KG1 (cell line): ENCODE measurements at regions not wholly inside any gene's neighbourhood (a gene's known extent, or its start where the extent isn't known, plus 50 kb on each side); places are given as distances from the start of the nearest gene placed in this dataset.
"Not testable (repeated sequence)": the region's sequence is repeated elsewhere in the genome, so short reads cannot be mapped to it uniquely, and the experiment has no call there.

Experiments used
- DNase-seq: peaks from one replicate; lab custom pipeline; 2025; lab: John Stamatoyannopoulos, UW

DNA sequence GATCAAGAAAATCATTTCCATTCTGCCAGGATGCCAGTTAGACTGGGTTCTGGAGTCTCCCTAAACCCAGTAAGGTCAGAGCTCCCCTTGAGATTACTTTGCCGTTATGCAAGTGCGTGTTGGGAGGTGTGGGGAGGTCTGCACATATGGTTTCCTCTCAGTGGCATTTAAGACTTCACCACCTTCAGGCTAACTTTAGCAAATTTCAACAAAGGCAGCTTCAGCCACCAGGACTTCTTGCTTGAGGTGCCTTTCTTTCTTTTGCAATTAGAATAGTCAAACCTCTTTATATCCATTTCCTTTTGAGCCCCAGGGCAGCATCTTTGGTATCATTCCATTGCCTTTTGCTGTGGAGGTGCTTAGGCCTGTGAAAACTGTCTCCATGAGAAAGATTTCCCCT is 117.2 kb upstream of the CCND2 start:
- no peak for DNase-seq

DNA sequence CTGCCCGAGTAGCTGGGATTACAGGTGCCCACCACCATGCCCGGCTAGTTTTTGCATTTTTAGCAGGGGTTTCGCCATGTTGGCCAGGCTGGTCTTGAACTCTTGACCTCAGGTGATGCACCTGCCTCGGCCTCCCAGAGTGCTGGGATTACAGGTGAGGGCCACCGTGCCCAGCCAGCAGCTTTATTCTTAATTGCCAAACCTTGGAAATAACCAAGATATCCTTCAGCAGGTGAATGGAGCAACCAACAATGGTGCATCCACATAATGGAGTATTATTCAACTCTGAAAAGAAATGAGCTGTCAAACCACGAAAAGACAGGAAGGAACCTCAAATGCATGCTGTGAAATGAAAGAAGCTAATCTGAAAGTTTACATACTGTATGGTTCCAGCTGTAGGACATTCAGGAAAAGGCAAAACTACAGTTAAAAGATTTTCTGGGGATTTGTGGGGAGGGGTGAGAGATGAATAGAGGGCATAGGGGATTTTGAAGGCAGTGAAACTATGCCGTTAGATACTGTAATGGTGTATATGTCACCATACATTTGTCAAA is 118.8 kb upstream of the CCND2 start:
- no peak for DNase-seq

DNA sequence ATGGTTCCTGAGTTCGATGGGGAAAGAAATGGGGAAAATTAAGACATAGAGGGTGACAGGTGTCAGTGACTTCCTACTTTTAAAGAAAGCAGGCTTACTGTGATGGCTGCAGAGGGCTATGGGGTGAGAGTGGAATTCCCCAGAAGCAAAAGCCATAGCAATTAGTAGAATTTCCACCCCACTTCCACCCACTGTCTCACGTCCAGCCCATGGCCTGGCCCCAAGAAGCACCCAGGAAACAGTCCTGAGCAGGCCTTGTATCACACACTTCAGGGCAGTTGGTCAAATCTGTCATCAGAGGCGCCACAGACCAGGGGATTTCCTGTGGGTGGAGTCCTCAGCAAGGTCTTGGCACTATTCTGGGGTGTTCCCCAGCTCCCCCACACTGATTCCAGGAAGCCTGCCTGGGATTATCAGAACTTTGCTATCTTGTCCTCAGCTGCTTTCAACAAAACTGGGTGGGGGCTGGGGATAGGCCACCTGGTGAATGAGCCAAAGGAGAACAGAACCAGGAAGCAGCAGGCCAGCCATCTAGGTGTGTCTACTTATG is 120.1 kb upstream of the CCND2 start:
- DNase-seq = no peak

DNA sequence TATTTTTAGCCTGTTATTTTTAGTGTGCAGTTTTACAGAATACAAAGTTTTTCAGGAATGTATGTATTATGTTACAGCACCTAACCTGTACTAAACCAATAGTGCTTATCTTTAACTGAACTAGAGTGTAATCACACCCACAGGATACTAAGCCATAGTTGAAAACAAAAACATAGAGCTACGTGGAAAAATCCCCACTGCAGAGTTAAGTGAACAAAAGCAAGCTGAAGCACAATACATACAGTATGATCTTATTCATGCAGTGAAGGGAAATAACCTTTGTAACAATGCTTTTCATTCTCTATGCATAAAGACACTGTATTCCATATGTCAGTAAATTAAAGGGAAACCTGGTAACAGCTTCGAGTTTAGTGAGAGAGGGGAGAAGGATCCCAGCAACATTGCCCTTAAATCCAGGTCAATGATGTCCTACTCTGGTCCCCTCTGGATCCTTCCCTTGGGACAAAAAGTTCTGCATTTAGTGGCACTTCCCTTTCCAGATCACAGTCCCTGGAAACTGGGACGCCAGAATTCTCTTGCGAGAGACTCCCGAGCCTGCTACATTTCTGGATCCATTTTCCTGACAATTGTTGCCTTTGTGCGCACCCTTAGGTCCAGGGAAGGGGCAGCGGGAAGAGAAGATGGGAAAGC is 121.3 kb upstream of the CCND2 start:
- DNase-seq = no peak

DNA sequence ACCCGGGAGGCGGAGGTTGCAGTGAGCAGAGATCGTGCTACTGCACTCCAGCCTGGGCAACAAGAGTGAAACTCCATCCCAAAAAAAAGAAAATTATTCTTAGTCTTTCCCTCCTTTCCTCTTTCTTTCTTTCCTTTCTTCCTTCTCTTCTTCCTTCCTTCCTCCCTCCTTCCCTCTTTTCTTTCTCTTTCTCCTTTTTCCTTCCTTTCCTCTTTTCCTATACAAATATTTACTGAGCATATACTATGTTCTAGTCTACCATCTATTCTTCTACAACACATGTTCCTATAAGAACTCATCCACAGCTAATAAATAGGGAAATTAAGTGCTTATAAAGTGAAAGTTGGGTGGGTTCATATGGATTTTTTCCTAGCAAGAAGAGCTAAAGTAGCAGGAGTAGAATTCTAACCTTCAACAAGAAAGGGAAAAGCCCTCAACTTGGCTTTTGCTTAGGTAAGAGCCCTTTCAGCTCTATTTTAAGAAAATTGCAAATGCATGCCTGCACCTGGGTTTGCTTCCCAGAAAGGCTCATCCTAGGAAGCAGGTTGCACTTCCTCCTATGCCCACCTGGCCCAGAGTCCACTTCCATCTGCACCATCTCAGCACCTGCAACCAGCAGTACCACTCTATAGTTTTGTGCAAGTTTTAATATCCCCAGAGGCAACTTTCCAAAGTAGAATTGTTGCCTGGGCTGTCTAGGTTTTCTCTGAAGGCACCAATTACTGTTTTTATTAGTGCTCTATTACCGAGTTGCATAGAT is 122.0 kb upstream of the CCND2 start:
- DNase-seq = no peak

DNA sequence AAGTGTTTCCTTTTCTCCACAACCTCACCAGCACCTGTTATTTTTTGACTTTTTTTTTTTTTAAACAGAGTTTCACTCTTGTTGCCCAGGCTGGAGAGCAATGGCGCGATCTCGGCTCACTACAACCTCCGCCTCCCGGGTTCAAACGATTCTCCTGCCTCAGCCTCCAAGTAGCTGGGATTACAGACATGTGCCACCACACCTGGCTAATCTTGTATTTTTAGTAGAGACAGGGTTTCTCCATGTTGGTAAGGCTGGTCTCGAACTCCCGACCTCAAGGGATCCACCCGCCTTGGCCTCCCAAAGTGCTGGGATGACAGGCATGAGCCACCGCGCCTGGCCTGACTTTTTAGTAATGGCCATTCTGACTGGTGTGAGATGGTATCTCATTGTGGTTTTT is 123.2 kb upstream of the CCND2 start:
- DNase-seq = not testable (repeated sequence)

DNA sequence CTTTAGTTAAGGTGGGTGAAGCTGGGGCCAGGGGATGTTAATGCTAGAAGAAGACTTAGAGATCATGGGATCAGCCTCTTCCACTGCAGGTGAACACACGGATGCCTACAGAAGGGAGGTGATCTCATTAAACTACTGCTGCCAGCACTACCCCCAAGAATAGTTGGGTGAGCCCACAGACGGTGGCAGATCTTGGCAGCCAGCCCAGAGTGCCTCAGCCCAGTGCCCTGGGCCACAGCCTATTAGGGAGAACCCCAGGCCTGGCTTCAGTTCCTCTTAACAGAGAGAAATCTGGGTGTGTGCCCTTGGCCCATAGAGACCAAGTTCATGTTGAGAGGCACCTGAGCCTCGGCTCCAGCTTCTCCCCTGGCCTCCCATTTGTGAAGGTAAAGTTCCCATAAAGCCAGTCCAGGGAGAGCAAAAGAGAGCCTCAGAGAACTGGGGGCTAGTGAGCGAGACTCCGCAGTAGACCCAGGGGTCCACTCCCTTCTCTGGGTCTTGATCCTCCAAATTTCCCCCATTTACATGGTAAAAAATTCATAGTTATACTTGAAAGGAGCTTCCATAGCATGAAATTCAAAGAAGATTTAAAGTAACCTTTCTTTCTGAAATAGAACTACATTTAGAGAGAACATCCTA is 125.0 kb upstream of the CCND2 start:
- DNase-seq = peak; percentile 25

DNA sequence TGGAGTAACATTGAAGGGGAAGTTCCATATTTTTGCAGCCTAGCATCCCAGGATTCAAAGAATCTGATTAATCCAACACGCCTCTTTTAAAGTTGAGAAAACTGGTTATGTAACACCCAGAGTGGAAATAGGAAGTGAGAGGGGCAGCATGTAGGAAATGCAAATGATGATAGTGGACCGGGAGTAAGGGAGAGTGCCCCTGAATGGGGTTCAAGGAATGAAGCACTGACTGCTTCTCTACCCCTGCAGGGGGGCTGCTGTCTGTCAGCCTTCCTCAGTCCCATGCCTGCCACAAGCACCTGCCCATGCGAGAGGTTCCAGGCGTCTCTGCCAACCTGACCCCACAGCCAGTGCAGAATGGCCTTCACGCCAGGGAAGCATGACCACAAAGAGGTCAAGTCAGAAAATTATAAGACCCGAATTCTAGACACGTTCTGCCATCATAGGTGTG is 126.5 kb upstream of the CCND2 start:
- no peak for DNase-seq

DNA sequence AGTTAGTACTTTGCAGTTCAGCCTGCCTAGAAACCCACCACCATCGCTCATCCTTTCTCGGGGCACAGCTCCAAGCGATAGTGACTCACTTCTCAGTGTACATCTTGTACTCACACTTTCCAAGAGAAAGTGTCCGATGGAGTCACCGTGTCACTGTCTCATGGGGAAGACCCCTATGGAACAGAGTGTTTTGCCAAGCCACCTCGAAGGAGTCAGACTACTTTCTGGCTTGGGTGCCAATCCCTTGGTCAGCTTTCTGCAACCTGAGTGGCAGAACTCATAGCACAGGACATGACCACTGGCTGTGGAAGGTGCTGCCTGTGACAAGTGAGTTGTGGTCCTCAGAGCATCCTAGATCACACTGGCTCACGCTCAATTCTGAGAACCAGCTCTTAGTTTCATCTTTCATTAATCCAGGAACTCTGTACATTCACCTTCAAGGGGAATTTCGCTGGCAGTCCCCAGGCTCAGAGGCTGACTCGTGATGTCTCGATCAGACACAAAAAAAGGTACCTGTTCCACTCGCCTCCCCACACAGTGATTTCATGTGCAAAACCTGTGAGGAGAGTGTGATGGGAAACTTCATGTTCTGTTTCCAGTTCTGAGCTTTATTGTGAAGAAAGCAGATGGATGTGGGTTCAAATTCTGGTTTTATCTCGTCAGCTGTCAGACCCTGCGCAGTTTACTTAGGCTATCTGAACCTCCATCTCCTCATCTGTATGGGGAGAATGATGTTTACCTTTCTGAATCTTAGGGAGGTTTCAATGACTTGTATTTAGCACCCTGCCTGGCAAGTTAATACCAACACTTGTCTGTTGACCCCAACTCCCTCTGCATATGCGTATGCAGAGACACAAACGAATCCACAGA is 127.3 kb upstream of the CCND2 start:
- no peak for DNase-seq

DNA sequence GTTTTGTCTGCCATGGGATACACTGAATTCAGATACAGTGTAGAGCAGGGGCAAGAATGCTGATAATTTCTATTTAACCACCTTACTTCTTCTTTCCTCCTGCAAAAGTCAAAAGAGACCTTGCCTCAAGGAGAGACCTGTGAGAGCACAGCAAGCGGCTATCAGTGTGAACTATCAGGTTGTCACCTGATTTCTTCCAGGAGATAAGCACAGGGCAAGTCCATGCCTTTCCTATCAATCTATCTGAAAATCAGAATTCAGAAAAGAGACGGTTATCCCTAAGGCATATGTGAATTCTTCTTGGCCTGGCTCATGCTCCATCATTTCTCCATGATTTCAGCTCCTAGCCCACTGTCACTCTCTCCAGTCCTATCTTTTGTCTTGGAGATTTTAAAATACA is 128.9 kb upstream of the CCND2 start:
- DNase-seq = no peak

DNA sequence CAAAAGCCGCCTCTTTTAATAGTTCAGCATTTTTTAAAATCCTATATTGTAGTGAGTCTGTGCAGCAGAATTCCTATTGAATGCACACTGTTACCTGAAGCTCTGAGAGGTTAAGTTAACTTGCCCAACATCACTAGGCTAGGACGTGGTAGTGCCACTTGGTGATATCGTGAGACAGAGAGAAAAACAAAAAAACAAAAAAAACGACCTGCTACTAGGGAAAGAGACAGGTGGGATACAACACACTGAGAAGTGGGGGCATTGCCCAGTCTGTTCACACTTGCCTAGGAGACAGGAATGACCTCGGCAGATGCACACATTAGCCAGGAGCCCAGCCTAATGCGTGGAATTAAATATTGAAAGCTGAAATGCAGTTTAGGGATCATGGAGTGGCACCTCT is 129.7 kb upstream of the CCND2 start:
- DNase-seq = no peak

DNA sequence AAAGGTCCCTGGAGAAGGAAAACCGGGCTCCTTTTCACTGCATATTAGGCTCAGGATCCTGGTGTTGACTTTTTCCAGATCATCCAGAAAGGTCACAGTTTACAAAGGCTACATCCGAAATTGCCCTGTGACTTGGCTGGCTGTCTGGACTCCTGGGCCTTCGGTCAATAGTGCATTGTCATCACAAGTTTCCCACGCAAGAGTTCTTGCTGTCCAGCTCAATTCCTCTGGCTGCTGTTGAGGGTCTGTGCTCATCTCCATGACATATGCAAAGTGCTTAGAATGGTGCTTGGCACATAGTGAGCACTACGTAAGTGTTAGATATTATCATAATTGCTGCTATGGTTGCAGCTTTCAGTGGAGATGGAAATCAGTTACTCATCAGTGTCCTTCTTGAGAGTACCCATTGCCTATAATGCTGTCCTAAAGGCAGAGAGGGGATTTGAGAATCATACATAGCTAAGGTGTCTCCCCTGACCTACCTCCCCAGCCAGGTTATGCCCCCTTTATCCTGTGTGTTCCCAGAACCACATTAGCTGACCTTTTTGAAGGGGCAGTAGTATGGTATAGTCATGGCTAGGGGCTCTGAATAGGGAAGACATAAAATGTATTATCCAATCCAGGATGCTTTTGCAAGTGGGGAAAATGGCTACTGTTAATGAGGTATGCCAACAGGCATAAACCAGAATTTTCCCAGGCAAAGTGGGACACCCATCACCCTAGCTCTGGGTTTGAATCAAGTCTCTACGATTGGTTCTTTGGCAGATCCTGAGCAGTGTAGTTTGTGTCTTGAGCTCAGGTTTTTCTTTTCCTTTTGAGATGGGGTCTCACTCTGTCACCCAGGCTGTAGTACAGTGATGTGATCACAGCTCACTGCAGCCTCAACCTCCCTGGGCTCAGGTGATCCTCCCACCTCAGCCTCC is 132.0 kb upstream of the CCND2 start:
- DNase-seq = no peak

DNA sequence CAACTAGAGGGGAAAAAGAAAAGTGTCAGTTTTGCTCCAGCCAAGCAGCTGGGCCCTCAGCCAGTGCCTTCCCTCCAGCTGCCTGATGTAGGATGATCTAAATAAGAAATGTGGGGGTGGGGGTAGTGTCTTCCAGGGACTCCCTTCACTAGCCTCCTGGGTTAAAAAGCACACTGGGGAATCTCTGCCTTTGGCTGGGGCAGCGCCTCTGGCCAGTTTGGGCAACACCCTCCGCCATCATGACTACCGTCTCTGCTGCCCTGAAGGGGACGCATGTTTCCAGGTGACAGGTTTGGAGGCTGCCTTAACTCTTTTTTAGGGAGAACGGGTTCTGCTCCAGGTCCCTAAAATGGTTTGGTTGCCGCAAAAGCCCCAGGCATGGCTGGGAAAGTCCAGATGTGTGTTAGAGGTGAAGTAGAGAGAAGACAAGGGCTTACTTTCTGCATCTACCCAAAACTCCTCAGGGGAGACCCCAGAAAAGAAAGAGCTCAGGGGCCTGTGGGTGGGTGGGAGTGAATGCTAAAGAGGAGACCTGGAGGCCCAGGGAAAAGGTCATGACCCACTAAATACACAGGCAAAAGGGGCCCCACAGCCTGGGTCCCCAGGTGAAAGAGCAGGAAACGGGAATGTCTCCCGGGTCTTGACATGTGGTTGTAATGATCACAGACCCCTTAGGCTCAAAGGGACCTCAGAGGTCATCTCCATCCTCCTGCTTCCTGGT is 132.8 kb upstream of the CCND2 start:
- no peak for DNase-seq

DNA sequence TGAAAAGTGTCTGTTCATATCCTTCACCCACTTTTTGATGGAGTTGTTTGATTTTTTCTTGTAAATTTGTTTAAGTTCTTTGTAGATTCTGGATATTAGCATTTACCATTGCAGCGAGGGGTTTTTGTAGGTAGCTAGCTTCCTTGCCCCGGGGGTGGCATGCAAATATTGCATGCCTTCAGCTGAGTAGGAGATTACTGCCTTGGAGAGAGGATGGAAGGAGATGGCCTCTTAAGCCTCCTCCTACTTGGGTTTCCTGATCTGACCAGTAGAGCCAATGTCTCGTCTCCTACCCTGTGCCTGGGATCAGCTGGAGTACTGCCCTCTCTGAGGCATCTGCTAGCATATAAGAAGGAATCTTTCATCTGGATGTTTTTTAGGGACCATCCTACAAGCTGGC is 134.4 kb upstream of the CCND2 start:
- DNase-seq = no peak

DNA sequence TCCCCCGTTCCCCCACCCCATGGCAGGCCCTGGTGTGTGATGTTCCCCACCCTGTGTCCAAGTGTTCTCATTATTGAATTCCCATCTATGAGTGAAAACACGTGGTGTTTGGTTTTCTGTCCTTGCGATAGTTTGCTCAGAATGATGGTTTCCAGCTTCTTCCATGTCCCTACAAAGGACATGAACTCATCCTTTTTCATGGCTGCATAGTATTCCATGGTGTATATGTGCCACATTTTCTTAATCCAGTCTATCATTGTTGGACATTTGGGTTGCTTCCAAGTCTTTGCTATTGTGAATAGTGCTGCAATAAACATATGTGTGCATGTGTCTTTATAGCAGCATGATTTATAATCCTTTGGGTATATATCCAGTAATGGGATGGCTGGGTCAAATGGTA is 135.0 kb upstream of the CCND2 start:
- not testable (repeated sequence) for DNase-seq

DNA sequence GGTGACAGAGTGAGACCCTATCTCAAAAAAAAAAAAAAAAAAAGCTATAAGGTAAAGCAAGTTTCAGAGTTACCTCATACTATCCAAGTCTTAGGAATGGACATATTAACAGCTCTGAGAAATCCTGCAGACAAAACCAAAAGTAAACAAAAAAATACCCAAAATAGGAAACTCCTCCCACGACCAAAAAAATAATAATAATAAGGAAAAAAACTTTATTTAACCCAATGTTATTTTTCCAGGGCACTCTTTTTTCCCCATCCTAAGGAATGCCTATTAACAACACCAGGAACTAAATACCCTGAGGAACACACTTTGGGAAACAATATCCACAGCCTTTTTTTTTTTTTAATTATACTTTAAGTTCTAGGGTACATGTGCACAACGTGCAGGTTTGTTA is 135.5 kb upstream of the CCND2 start:
- no peak for DNase-seq

DNA sequence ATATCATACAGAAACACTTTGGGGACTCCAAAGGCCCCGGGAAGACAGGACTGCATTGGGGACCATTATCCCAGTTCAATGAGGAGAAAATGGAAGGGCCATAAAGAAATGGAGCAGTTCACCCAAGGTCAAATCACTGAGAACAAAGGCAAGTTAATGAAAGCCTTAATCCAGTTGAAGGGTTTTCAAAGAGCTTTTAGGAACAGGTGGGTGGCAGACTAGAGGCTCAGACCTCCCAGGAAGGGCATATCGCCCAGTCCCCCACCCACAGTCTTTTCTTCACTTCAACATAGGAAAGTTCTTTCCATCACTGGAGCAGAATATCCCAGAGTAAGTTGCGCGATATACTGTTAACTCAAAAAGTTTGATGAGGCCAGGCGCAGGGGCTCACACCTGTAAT is 136.1 kb upstream of the CCND2 start:
- DNase-seq = no peak

DNA sequence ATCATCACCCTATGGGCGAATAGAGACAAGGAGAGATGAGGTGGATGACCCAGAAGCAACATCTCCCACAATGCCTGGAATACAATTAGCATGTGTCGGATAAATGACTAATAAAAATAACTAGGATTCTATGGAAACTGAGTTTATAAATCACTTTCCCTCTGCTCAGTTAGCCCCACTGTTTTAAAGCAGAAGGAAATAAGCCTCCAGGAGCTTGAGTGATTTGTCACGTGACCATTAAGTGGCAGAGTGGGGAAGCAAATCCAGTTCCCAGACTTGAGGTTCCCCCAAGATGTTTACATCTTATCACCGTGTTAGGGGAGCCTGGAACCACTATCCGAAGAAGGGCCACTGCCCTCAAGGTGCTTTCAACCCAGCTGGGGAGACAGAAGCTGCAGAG is 136.5 kb upstream of the CCND2 start:
- no peak for DNase-seq

DNA sequence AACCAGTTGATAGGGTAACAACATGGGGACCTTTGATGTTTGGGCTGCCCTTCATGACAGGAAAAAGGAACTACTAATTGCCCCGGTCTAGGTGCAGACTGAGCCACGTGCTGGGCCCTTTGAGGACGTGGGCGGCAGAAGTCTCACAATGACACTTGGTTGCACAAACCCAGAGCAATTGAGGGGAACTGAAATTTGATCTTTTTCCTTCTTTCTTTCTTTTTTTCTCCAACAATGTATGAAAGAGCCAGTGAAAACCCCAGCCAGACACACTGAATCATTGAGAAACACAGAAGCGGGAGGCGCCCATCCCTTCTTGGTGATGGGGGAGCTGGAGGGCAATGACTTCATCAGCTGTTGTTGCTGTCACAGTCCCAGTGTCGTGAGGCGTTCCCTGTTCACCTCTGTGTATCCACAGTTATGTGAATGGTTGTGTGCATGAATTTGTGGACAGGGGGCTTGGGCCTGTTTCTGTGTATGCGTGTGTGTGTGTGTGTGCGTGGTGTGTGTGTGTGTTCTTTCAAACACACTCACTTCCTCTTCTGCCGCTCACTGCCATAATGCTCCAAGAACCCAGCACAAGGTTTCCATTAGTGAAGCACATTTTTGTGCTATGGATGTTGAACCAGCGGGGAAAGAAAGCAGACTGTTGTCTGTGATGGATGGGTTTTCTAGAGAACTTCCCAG is 137.5 kb upstream of the CCND2 start:
- DNase-seq = peak; percentile 37
